ENCODE measurements at regions not wholly inside any gene's neighbourhood (a gene's known extent, or its start where the extent isn't known, plus 50 kb on each side); places are given as distances from the start of the nearest gene placed in this dataset.

GRCh38 chr16:65212791-65213190, 90.9 kb upstream of the CDH11 start:
- Mint-ChIP-seq H3K9me3 (no peaks in the 10 kb centered on the region), H3K4me1 (peaks cover 8% of the 10 kb centered on the region), H3K36me3 (ENCODE audit: low read depth) (no peaks in the 10 kb centered on the region), H3K27me3 (ENCODE audit: insufficient read depth) (peaks cover 17% of the 10 kb centered on the region), H3K4me3 (no peak overlapping the region), H3K27ac (no peak overlapping the region)
- 96 to 100% methylated on average over 4 to 5 of the region's 5 CpGs for WGBS, 2 experiments (ENCODE audit: insufficient coverage in 1 of 2, insufficient read length in 1 of 2)
- H3K36me3 ChIP-seq (ENCODE audit: control insufficient read depth, insufficient read depth, low read length) = no peaks in the 10 kb centered on the region
- no peak overlapping the region for H3K4me3 ChIP-seq (ENCODE audit: low read length)
- no peaks in the 10 kb centered on the region for H3K4me1 ChIP-seq (ENCODE audit: control insufficient read depth, insufficient read depth, low read length)
- DNase-seq = no peak
- H3K9me3 ChIP-seq (ENCODE audit: control insufficient read depth, low read length) = no peaks in the 10 kb centered on the region
- H3K27me3 ChIP-seq (ENCODE audit: control insufficient read depth, insufficient read depth, low read length, poor library complexity, severe bottlenecking) = no peaks in the 10 kb centered on the region
- H3K27ac ChIP-seq (ENCODE audit: low read depth, low read length) = no peak overlapping the region
- TF ChIP-seq, protein P1, sequence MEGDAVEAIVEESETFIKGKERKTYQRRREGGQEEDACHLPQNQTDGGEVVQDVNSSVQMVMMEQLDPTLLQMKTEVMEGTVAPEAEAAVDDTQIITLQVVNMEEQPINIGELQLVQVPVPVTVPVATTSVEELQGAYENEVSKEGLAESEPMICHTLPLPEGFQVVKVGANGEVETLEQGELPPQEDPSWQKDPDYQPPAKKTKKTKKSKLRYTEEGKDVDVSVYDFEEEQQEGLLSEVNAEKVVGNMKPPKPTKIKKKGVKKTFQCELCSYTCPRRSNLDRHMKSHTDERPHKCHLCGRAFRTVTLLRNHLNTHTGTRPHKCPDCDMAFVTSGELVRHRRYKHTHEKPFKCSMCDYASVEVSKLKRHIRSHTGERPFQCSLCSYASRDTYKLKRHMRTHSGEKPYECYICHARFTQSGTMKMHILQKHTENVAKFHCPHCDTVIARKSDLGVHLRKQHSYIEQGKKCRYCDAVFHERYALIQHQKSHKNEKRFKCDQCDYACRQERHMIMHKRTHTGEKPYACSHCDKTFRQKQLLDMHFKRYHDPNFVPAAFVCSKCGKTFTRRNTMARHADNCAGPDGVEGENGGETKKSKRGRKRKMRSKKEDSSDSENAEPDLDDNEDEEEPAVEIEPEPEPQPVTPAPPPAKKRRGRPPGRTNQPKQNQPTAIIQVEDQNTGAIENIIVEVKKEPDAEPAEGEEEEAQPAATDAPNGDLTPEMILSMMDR (conservative IDR thresholded peaks at IDR 0.05) = no peak
- no peak overlapping the region for H3K9ac ChIP-seq (ENCODE audit: extremely low read depth, low read length, poor library complexity, severe bottlenecking)

- no peak for DNase-seq
- Mint-ChIP-seq H3K36me3 (ENCODE audit: low read depth) (no peaks in the 10 kb centered on the region), H3K4me1 (peaks cover 7% of the 10 kb centered on the region), H3K27me3 (ENCODE audit: insufficient read depth) (peaks cover 14% of the 10 kb centered on the region), H3K4me3 (no peak overlapping the region), H3K27ac (no peak overlapping the region), H3K9me3 (no peaks in the 10 kb centered on the region)
- no peaks in the 10 kb centered on the region for H3K36me3 ChIP-seq (ENCODE audit: control insufficient read depth, insufficient read depth, low read length)
- no peaks in the 10 kb centered on the region for H3K4me1 ChIP-seq (ENCODE audit: control insufficient read depth, insufficient read depth, low read length)
- H3K4me3 ChIP-seq (ENCODE audit: low read length) = no peak overlapping the region
- no peak overlapping the region for H3K9ac ChIP-seq (ENCODE audit: extremely low read depth, low read length, poor library complexity, severe bottlenecking)
- no peaks in the 10 kb centered on the region for H3K9me3 ChIP-seq (ENCODE audit: control insufficient read depth, low read length)
- WGBS, 2 experiments (ENCODE audit: insufficient coverage in 1 of 2, insufficient read length in 1 of 2) = 83 to 97% methylated on average over 1 to 6 of the region's 6 CpGs
- H3K27ac ChIP-seq (ENCODE audit: low read depth, low read length) = no peak overlapping the region
- H3K27me3 ChIP-seq (ENCODE audit: control insufficient read depth, insufficient read depth, low read length, poor library complexity, severe bottlenecking) = no peaks in the 10 kb centered on the region
- TF ChIP-seq, protein P1 (conservative IDR thresholded peaks at IDR 0.05) = no peak
Measured at GRCh38 chr16:65212240-65212639, 90.4 kb upstream of the CDH11 start.

- 93 to 100% methylated on average over 1 of the region's 1 CpG for WGBS, 2 experiments (ENCODE audit: insufficient coverage in 1 of 2, insufficient read length in 1 of 2)
- Mint-ChIP-seq H3K4me1 (peaks cover 4% of the 10 kb centered on the region), H3K36me3 (ENCODE audit: low read depth) (no peaks in the 10 kb centered on the region), H3K4me3 (no peak overlapping the region), H3K9me3 (no peaks in the 10 kb centered on the region), H3K27ac (no peak overlapping the region), H3K27me3 (ENCODE audit: insufficient read depth) (peaks cover 5% of the 10 kb centered on the region)
- TF ChIP-seq, protein P1 (conservative IDR thresholded peaks at IDR 0.05) = no peak
- Histone ChIP-seq H3K27me3 (ENCODE audit: control insufficient read depth, insufficient read depth, low read length, poor library complexity, severe bottlenecking) (no peaks in the 10 kb centered on the region), H3K4me3 (ENCODE audit: low read length) (no peak overlapping the region), H3K9ac (ENCODE audit: extremely low read depth, low read length, poor library complexity, severe bottlenecking) (no peak overlapping the region), H3K4me1 (ENCODE audit: control insufficient read depth, insufficient read depth, low read length) (no peaks in the 10 kb centered on the region), H3K36me3 (ENCODE audit: control insufficient read depth, insufficient read depth, low read length) (no peaks in the 10 kb centered on the region), H3K9me3 (ENCODE audit: control insufficient read depth, low read length) (no peaks in the 10 kb centered on the region), H3K27ac (ENCODE audit: low read depth, low read length) (no peak overlapping the region)
- DNase-seq = no peak
Measured at GRCh38 chr16:65202461-65202860, 80.6 kb upstream of the CDH11 start.

Measured in endodermal cell (in vitro differentiated cells).